Upper lobe of right lung (tissue), 1 donor: ENCODE measurements at regions not wholly inside any gene's neighbourhood (a gene's known extent, or its start where the extent isn't known, plus 50 kb on each side); places are given as distances from the start of the nearest gene placed in this dataset.

ENCODE experiments used
- ATAC-seq: fragments of 200-7000 bp; cut with Tn5 transposase; one replicate; pipeline ENCODE4 v1.9.1; 2020; ENCODE audit warnings: mild to moderate bottlenecking, moderate library complexity
- DNase-seq: peaks from one replicate; pipeline ENCODE4 v3.0.0-alpha.2; 2020
- H3K27ac ChIP-seq: fragments of 200-600 bp; one replicate; pipeline ENCODE4 v1.8.0; 2022
- H3K27me3 ChIP-seq: fragments of 200-600 bp; one replicate; pipeline ENCODE4 v1.8.0; 2022; ENCODE audit warnings: mild to moderate bottlenecking
- H3K36me3 ChIP-seq: fragments of 200-600 bp; one replicate; pipeline ENCODE4 v1.8.0; 2022
- H3K4me1 ChIP-seq: fragments of 200-600 bp; one replicate; pipeline ENCODE4 v1.8.0; 2022
- H3K4me3 ChIP-seq: fragments of 200-600 bp; one replicate; pipeline ENCODE4 v1.8.0; 2022; ENCODE audit warnings: mild to moderate bottlenecking
- H3K9me3 ChIP-seq: fragments of 200-600 bp; one replicate; pipeline ENCODE4 v1.8.0; 2022
- CTCF ChIP-seq: fragments of 200-600 bp; IDR thresholded peaks from one replicate; pipeline ENCODE4 v1.8.0; 2022; ENCODE audit warnings: antibody characterized with exemption
- intact Hi-C: fragments of 100-400 bp; cut with DNase I; formaldehyde crosslinking; loops from one replicate; pipeline ENCODE4 v1.11.0; 2022
- donor health status: DM: no; HTN: yes; CAD: no; lungs with severe emphysema.

DNA sequence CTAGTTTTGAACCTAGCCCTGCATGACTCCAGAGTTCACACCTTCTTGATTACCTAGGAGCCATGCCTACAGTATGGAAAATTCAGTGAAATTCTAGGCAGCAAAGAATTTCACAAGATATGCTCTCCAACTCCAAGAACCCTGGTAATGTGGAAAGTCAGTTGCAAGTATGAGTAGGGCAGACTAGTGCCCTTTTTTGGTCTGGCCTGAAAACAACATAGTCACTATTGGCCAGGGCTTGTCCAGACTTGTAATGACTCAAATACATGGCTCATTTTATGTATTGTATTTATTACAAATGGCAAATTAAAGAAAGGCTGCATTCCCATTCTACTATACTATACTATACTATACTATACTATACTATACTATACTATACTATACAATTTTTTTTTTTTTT, 160.4 kb downstream of the ESM1 start:
- Histone ChIP-seq H3K4me3 (no peak overlapping the region), H3K27me3 (no peaks in the 10 kb centered on the region), H3K4me1 (no peaks in the 10 kb centered on the region), H3K36me3 (no peaks in the 10 kb centered on the region), H3K9me3 (no peaks in the 10 kb centered on the region), H3K27ac (no peak overlapping the region)
- no peak for TF ChIP-seq CTCF
- intact Hi-C loops = no loop called here
- ATAC-seq (no peak), DNase-seq (no peak)

GRCh38 chr5:54823006-54823405, 162.4 kb downstream of the ESM1 start:
- Histone ChIP-seq H3K27ac (no peak overlapping the region), H3K9me3 (no peaks in the 10 kb centered on the region), H3K4me3 (no peak overlapping the region), H3K4me1 (no peaks in the 10 kb centered on the region), H3K36me3 (no peaks in the 10 kb centered on the region), H3K27me3 (no peaks in the 10 kb centered on the region)
- no peak for DNase-seq
- no peak for ATAC-seq
- no peak for TF ChIP-seq CTCF
- intact Hi-C loops = no loop called here

- ATAC-seq (no peak), DNase-seq (no peak)
- intact Hi-C loops = no loop called here
- TF ChIP-seq CTCF = no peak
- Histone ChIP-seq H3K9me3 (no peaks in the 10 kb centered on the region), H3K36me3 (no peaks in the 10 kb centered on the region), H3K27ac (no peak overlapping the region), H3K4me1 (no peaks in the 10 kb centered on the region), H3K27me3 (no peaks in the 10 kb centered on the region), H3K4me3 (no peak overlapping the region)
These were observed 163.1 kb downstream of the ESM1 start for GRCh38 chr5:54822324-54822687.

DNA sequence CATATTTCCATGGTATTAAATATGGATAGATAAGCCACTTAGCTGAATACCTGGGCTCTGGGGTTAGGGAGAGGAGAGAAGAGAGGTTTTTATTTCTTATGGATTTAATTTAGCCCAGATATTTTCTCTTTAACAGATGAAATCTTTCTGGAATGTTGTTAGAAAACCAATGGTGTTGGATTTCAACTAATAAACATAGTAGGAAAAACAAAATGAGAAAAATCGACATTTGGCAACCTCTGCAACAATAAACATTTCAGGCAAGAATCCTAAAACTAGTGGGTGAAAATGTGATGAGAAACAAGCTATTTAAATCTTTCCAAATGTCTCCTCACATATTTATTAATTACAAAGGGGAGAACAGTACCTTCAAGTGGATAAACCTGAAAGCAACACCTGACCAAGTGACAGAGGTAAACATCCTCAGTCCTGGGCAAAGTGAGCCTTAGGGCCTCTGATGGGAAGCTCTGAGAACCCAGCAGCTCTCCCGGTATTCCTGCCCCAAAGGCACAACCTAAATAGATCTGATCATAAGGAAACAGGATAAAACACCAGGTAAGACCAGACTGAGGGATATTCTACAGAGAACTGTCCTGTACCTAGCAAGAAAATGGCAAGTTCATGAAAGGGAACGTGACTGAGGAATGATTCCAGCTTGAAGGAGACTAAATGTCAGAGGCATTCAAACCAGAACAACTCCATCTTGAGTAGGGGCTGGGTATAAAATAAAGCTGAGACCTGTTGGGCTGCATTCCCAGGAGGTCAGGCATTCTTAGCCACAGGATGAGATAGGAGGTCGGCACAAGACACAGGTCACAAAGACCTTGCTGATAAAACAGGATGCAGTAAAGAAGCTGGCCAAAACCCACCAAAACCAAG, 163.7 kb downstream of the ESM1 start:
- Histone ChIP-seq H3K36me3 (no peaks in the 10 kb centered on the region), H3K27ac (no peak overlapping the region), H3K4me3 (no peak overlapping the region), H3K9me3 (no peaks in the 10 kb centered on the region), H3K27me3 (no peaks in the 10 kb centered on the region), H3K4me1 (no peaks in the 10 kb centered on the region)
- no peak for TF ChIP-seq CTCF
- no peak for DNase-seq
- no peak for ATAC-seq
- intact Hi-C loops = no loop called here

- Histone ChIP-seq H3K36me3 (no peaks in the 10 kb centered on the region), H3K4me1 (no peaks in the 10 kb centered on the region), H3K4me3 (no peak overlapping the region), H3K27ac (no peak overlapping the region), H3K9me3 (no peaks in the 10 kb centered on the region), H3K27me3 (no peaks in the 10 kb centered on the region)
- no peak for TF ChIP-seq CTCF
- intact Hi-C loops = no loop called here
- ATAC-seq (no peak), DNase-seq (no peak)
These were observed 164.9 kb downstream of the ESM1 start for GRCh38 chr5:54820346-54821134.
